ENCODE measurements at regions not wholly inside any gene's neighbourhood (a gene's known extent, or its start where the extent isn't known, plus 50 kb on each side); places are given as distances from the start of the nearest gene placed in this dataset.

GRCh38 chr11:13062115-13062514 lies 53.0 kb downstream of the RASSF10 start:
- DNase-seq (ENCODE audit: low spot score): no peak

- DNase-seq (ENCODE audit: low spot score): no peak
Measured at GRCh38 chr11:13064593-13064992, 55.5 kb downstream of the RASSF10 start.

DNA sequence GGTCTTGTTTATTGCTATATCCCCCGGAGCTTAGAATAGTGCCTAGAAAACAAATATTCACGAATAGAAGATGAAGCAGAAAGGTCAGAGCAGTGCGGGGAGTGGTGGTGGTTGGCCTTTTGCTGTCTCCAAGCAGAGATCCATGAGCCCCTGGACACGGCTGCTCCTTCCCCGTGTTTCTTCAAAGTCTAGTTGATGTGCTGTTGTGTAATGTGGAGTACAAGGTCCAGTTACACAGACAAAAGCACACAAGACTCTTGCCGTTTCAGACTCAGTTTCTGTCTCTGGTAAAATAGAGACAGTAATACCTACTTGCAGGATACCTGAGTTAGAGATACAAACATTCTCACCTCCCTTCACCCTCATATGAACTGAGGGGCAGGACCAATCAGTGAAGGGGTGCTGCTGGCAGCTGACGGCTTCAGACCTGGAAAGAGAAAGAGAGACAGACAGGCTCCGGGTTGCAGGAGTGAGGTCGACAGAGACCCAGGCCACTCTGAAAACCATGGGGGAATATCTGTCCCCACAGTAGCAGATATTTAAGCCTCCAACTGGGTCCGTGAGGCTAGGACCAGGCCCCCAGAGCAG lies 56.2 kb downstream of the RASSF10 start:
- no peak for DNase-seq (ENCODE audit: low spot score)

DNA sequence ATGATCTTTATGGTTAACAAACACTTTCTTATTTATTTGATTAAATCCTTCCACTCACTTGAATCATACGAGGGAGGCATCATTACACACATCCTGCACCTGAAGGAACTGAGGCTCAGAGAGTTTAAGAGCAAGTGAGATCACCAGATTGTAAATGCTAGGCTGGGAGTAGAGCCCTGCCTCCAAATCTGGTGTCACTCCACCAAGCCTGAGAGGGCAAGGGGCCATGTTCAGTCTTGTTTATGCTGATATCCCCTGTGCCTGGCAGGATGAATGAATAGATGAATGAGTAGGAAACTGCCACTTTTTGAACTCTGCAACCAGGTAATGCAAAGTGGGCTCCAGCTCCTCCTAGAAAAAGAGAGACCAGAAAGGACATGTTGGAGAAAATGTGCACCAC lies 59.1 kb downstream of the RASSF10 start:
- DNase-seq (ENCODE audit: low spot score): no peak

DNA sequence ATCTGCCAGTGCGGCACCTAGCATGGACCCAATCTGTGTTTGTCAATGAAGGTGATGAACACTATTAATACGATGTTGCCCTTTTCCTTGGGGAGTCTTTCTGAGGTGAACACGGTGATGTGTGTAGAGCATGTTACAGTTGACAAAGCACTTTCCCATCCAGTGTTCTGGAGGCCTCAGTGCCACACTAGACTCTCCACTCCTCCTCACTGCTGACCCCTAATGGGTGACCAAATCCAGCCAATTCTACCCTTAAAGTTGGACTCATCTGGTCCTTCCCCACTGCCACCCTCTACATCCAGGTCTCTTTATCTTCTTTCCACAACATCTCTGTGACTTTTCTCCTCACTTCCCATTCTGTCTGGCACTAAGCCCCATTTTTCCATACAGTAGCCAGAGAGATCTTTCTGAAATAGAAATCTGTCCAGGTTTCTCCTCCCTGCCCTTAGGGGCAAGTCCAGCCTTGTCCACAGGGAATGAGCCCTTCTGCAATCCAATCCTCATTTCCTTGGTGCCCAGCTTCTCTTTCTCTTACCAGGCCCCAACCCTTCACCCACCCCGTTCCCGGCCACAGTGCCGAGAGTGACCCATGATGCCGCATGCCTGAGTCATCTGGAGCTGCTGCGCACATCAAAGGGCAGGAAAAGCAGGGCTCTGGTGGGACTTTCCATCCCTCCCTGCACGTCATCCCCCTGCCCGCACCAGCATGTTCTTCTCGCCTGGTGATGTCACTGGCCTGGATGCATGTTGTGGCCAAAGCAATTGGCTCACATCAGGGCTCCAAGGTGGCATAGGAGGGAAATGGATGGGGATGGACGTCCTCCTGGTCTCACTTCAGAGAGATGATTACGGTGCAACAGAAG lies 64.2 kb downstream of the RASSF10 start:
- DNase-seq (ENCODE audit: low spot score): peak; percentile 72

GRCh38 chr11:13074714-13075464 lies 65.8 kb downstream of the RASSF10 start:
- no peak for DNase-seq (ENCODE audit: low spot score)

DNA sequence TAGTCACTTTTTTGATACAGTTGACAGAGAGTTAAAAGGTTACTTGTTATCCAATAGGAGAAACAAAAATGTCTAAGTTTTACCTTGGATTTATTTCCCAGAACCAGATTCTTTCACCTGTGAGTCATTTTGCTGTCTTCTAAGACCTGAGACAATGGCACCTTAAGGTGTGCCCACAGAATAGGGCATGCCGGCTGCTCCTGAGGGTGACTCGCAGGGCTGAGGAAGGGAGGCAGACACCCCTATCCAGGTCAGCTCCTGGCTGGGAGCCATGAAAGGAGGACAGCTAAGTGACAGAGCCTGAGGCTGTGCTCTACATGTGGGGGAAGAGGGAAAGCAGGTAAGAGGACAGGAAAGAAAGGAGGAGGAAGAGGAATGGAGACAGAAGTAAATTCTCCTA lies 67.8 kb downstream of the RASSF10 start:
- DNase-seq (ENCODE audit: low spot score): peak; percentile 92

DNA sequence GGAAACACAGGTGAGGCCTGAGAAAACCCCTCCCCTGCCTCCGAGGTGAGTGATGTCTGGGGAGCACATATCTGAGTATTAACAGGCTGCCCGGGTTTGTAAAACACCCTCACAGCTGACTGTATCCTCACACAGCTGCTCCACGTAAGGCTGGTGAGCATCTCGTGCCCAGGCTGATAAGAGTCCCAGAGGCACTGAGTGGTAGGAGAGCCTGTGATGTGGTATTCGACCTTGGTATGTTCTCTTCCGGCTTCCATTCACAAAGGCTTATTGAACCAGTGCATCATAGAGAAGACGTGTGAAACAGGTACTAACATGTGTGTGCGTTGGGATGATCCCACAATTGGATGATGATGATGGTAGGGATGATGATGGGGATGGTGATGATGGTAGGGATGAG lies 71.7 kb downstream of the RASSF10 start:
- DNase-seq (ENCODE audit: low spot score): no peak

DNA sequence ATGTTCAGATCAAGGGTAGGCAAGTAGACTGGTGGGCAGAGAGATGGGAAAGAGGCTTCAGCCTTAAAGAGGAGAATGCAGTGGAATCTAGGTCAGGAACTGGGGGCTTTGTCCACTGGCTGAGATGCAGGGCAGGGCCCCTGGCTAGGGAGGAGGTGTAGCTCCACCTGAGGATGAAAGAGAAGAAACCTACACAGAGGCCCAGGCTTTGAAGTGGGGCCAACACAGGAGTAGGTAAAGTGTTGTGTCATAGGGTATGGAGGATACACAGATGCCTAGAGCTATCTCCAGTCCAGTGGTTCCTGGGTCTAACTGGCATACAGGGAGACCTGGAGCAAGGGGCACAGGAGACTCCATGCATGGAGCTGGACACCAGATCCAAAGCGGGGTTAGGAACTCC lies 73.5 kb downstream of the RASSF10 start:
- no peak for DNase-seq (ENCODE audit: low spot score)

GRCh38 chr11:13090228-13090708 lies 81.2 kb downstream of the RASSF10 start:
- no peak for DNase-seq (ENCODE audit: low spot score)

DNA sequence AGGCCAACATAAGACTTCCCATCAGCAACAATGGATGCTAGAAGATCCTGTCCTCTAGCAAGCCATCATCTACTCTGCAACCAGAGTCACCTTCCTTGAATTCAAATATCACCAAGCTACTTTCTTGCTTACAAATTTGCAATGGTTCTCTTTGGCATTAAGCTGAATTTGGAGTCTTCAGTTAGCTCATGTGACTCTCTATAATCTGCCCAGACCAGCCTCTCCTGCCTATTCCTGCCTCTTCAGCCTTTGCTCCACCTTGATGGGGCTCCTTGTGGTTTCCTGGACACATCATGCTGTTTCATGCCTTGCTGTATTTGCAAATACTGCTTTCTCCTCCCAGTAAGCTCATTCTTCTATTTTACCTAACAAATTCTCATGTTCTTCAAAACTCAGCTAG lies 82.3 kb downstream of the RASSF10 start:
- peak; percentile 49 for DNase-seq (ENCODE audit: low spot score)

DNA sequence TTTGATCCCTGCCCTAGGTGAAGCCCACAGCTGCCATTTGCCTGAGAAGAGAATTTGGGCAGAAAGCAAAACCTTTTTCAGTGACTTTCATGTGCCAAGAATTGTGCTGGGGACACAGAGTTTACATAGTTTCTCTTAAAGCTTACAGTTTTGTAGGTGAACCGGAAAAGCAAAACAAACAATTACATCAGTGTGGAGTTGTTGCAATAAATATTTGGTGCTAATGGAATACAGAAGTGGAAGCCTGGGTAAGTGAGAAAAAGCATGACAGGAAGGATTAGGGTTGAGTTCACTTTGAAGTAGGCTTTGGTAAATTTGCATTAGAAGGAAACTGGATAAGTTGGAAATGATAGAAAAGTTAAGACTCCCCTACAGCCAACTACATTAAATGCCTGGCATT lies 82.7 kb downstream of the RASSF10 start:
- no peak for DNase-seq (ENCODE audit: low spot score)

- DNase-seq (ENCODE audit: low spot score): no peak
Measured at GRCh38 chr11:13094930-13095687, 86.0 kb downstream of the RASSF10 start.

- peak; percentile 42 for DNase-seq (ENCODE audit: low spot score)
Measured at GRCh38 chr11:13098063-13098462, 88.9 kb downstream of the RASSF10 start.

GRCh38 chr11:13098616-13099289 lies 89.6 kb downstream of the RASSF10 start:
- DNase-seq (ENCODE audit: low spot score): peak; percentile 78

DNA sequence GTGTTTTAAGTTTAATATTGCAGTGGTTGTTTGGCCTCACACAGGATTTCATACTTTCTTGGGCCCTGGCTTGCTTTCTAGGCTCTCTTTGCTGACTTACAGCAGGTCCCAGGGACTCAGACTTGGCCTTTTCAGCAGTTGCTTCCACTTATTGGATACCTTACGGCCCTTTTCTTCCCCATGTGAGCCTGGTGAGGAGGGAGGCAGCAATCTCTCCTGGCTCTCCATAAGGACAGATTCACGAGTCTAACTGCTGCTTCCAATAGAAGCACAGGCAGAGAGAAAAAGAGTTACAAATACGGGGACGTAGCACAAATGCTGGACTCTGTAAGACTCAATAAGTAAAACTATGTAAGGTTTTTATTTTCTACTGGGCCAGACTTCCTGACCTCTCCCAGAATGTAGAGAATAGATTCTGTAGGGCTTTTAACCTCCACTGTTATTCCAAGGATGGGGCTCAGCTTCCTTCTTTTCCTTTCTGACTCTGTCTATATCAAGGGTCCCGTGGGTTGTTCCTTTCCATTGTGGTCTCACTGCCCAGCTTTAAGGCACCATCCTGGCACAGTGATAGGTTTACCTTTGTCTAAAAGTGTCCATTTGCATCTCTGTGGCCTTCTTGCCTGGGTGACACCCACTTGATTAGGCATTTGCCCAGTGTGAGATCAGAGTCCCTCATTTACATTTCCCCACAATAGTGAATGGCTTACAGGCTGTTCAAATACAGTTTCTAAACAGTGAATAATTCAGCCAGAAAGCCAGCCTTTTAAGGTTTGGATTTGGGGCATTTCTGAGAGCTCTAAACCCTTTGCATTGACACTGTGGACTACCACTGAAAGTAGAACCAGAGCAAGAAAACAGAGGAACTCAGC lies 92.8 kb downstream of the RASSF10 start:
- DNase-seq (ENCODE audit: low spot score): no peak

GRCh38 chr11:13102513-13102840 lies 93.4 kb downstream of the RASSF10 start:
- no peak for DNase-seq (ENCODE audit: low spot score)

DNA sequence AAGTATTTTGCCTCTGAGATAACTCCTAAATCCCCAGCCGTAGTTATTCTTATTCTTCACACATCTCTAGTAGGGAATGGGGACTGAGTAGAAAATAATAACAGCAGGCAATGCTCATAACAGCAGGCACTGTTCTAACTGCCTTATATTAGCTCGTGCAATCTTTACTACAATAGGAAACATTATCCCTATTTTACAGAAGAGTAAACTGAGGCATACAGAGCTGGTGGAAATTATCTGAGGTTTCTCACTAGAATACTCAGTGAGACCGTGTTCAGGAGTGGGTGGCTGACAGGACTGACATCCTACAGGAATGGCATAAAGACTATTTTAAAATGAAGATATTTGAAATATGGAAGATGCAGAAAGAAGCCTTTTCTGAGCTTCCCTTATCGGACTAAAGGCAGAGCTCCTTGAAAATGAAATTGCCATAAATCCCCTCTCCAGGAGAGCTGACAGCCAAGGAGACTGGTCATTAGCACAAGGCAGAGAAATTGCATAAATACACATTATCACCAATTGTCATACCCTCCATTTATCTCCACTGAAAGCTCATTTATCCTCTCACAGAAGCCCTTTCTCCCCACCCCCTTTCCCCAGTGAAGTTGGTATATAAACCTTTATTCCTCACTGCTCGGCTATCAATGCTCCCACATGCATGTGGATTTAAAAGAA lies 93.9 kb downstream of the RASSF10 start:
- DNase-seq (ENCODE audit: low spot score): no peak

GRCh38 chr11:13103962-13104554 lies 94.9 kb downstream of the RASSF10 start:
- DNase-seq (ENCODE audit: low spot score): no peak
